ENCODE measurements at regions not wholly inside any gene's neighbourhood (a gene's known extent, or its start where the extent isn't known, plus 50 kb on each side); places are given as distances from the start of the nearest gene placed in this dataset.

GRCh38 chr22:22769434-22770279 lies 118.0 kb upstream of the IGLL5 start:
- TF ChIP-seq POLR2AphosphoS5 (IDR thresholded peaks at IDR 0.05; ENCODE audit: insufficient read depth in 1 of 2, low read depth in 1 of 2) (no peak), CTCF (IDR thresholded peaks at IDR 0.05) (peak in 1 of 3 experiments; percentile 14)
